IMR-90 (cell line): ENCODE measurements at regions not wholly inside any gene's neighbourhood (a gene's known extent, or its start where the extent isn't known, plus 50 kb on each side); places are given as distances from the start of the nearest gene placed in this dataset.

Experiments used
- ATAC-seq: fragments of 200-7000 bp; cut with Tn5 transposase; 2 replicates; pipeline ENCODE4 v1.9.1; 2020; ENCODE audit warnings: low read depth, mild to moderate bottlenecking, moderate library complexity
- BruUV-seq: library from RNA; stranded (reverse); fragments of 400-500 nt; replicated peaks from 2 replicates; lab custom pipeline; 2021; lab: Mats Ljungman, UMichigan
- CTCF ChIA-PET: fragments of 300-600 bp; formaldehyde crosslinking; extraction: SDS; loops from one replicate; lab custom pipeline; 2021; ENCODE audit warnings: antibody characterized with exemption; lab: Yijun Ruan, JAX
- POLR2A ChIA-PET: fragments of 300-600 bp; sonication (Branson Sonifier 250); formaldehyde crosslinking; loops from one replicate; lab custom pipeline; 2022; ENCODE audit warnings: antibody characterized with exemption; ENCODE audit not compliant: unreplicated experiment; lab: Charles Lee
- DNase-seq: peaks from one replicate; pipeline ENCODE4 v3.0.0; 2013
- H2AFZ ChIP-seq: replicated peaks from 2 replicates; pipeline ENCODE3; 2013; ENCODE audit warnings: low read length, mild to moderate bottlenecking; ENCODE audit not compliant: poor library complexity
- H2AK5ac ChIP-seq: 2 replicates; pipeline ENCODE4 v1.6.1; 2013; ENCODE audit warnings: low read depth, low read length, inconsistent platforms
- H2AK9ac ChIP-seq: replicated peaks from 2 replicates; pipeline ENCODE3; 2013; ENCODE audit warnings: mild to moderate bottlenecking, low read depth, low read length, moderate library complexity; ENCODE audit not compliant: poor library complexity
- H2BK120ac ChIP-seq: 2 replicates; pipeline ENCODE4 v1.6.1; 2013; ENCODE audit warnings: low read depth, low read length, inconsistent platforms
- H2BK15ac ChIP-seq: 3 replicates; pipeline ENCODE4 v1.6.1; 2013; ENCODE audit warnings: low read depth, low read length, inconsistent platforms
- H2BK20ac ChIP-seq: 2 replicates; pipeline ENCODE4 v1.6.1; 2013; ENCODE audit warnings: low read depth, mild to moderate bottlenecking, inconsistent platforms, low read length, moderate library complexity
- H2BK5ac ChIP-seq: 2 replicates; pipeline ENCODE4 v1.6.1; 2013; ENCODE audit warnings: mild to moderate bottlenecking, low read depth, low read length, inconsistent platforms; ENCODE audit not compliant: poor library complexity, severe bottlenecking
- H3K14ac ChIP-seq: replicated peaks from 2 replicates; pipeline ENCODE4 v1.6.1; 2013; ENCODE audit warnings: low read depth, low read length, inconsistent platforms
- H3K18ac ChIP-seq: 2 replicates; pipeline ENCODE4 v1.6.1; 2013; ENCODE audit warnings: low read depth, low read length, control low read depth
- H3K23ac ChIP-seq: 2 replicates; pipeline ENCODE4 v1.6.1; 2013; ENCODE audit warnings: low read depth, low read length, inconsistent platforms
- H3K27ac ChIP-seq: 2 replicates; pipeline ENCODE4 v1.5.1; 2013; ENCODE audit warnings: mild to moderate bottlenecking, control low read depth, low read length; ENCODE audit not compliant: insufficient read depth
- H3K27me3 ChIP-seq: 2 replicates; pipeline ENCODE4 v1.6.1; 2013; ENCODE audit warnings: low read length; ENCODE audit not compliant: control insufficient read depth, insufficient read depth
- H3K36me3 ChIP-seq: 2 replicates; pipeline ENCODE4 v1.6.1; 2013; ENCODE audit warnings: low read length, mixed read lengths; ENCODE audit not compliant: control insufficient read depth, insufficient read depth
- H3K4ac ChIP-seq: 2 replicates; pipeline ENCODE4 v1.6.1; 2013; ENCODE audit warnings: low read depth, low read length, inconsistent platforms
- H3K4me1 ChIP-seq: 2 replicates; pipeline ENCODE4 v1.6.1; 2013; ENCODE audit warnings: low read length, mixed read lengths; ENCODE audit not compliant: control insufficient read depth, insufficient read depth
- H3K4me2 ChIP-seq: 2 replicates; pipeline ENCODE4 v1.6.1; 2013; ENCODE audit warnings: low read depth, mild to moderate bottlenecking, control low read depth, low read length, moderate library complexity
- H3K4me3 ChIP-seq: 2 replicates; pipeline ENCODE4 v1.5.1; 2013; ENCODE audit warnings: low read depth, mild to moderate bottlenecking, control low read depth, low read length, moderate library complexity; ENCODE audit not compliant: insufficient read depth
- H3K56ac ChIP-seq: 2 replicates; pipeline ENCODE4 v1.6.1; 2013; ENCODE audit warnings: low read length, inconsistent platforms; ENCODE audit not compliant: insufficient read depth; ENCODE audit errors: extremely low read depth
- H3K79me1 ChIP-seq, 2 experiments: 2 replicates each; pipeline ENCODE4 v1.6.1; 2013; ENCODE audit warnings: low read length in 2 of 2, inconsistent platforms in 1 of 2, low read depth in 1 of 2
- H3K9ac ChIP-seq: 2 replicates; pipeline ENCODE4 v1.6.1; 2013; ENCODE audit warnings: low read depth, low read length, control low read depth
- H3K9me1 ChIP-seq: 2 replicates; pipeline ENCODE4 v1.6.1; 2013; ENCODE audit warnings: low read length, inconsistent platforms; ENCODE audit not compliant: insufficient read depth
- H3K9me3 ChIP-seq: 2 replicates; pipeline ENCODE4 v1.6.1; 2013; ENCODE audit warnings: low read length; ENCODE audit not compliant: control insufficient read depth, insufficient read depth
- H4K20me1 ChIP-seq: 2 replicates; pipeline ENCODE4 v1.6.1; 2013; ENCODE audit warnings: low read length, inconsistent platforms; ENCODE audit not compliant: insufficient read depth
- H4K5ac ChIP-seq: 2 replicates; pipeline ENCODE4 v1.6.1; 2013; ENCODE audit warnings: mild to moderate bottlenecking, low read depth, low read length, control low read depth
- H4K8ac ChIP-seq, 2 experiments: 2 replicates each; pipeline ENCODE4 v1.6.1; 2013; ENCODE audit warnings: low read depth in 2 of 2, low read length in 2 of 2, control low read depth in 1 of 2, inconsistent platforms in 1 of 2
- H4K91ac ChIP-seq: 2 replicates; pipeline ENCODE4 v1.6.1; 2013; ENCODE audit warnings: low read depth, low read length, inconsistent platforms; ENCODE audit not compliant: insufficient read depth
- CEBPB ChIP-seq: IDR thresholded peaks from 2 replicates; pipeline ENCODE4 v1.6.1; 2012; ENCODE audit warnings: low read depth, low read length, improper control_type of control experiment
- CTCF ChIP-seq: conservative IDR thresholded peaks from 2 replicates; pipeline ENCODE4 v1.5.1; 2012; ENCODE audit warnings: mild to moderate bottlenecking, low read depth, low read length, improper control_type of control experiment
- ELK1 ChIP-seq: fragments of 150-350 bp; IDR thresholded peaks from 2 replicates; pipeline ENCODE4 v1.6.1; 2016; ENCODE audit warnings: low read depth, mild to moderate bottlenecking, low read length, moderate library complexity, borderline replicate concordance
- FOS ChIP-seq: fragments of 150-350 bp; IDR thresholded peaks from 2 replicates; pipeline ENCODE4 v1.6.1; 2016; ENCODE audit warnings: low read depth, low read length
- MAFK ChIP-seq: IDR thresholded peaks from 2 replicates; pipeline ENCODE4 v1.6.1; 2012; ENCODE audit warnings: low read depth, low read length, improper control_type of control experiment
- MAZ ChIP-seq: IDR thresholded peaks from 2 replicates; pipeline ENCODE4 v1.6.1; 2012; ENCODE audit warnings: low read depth, mild to moderate bottlenecking, low read length, improper control_type of control experiment, moderate library complexity, borderline replicate concordance
- MXI1 ChIP-seq: IDR thresholded peaks from 2 replicates; pipeline ENCODE4 v1.6.1; 2012; ENCODE audit warnings: low read depth, mild to moderate bottlenecking, low read length, moderate library complexity, borderline replicate concordance
- NFE2L2 ChIP-seq: fragments of 150-350 bp; IDR thresholded peaks from 2 replicates; pipeline ENCODE4 v1.6.1; 2016; ENCODE audit warnings: low read depth, mild to moderate bottlenecking, low read length
- POLR2A ChIP-seq: IDR thresholded peaks from 2 replicates; pipeline ENCODE4 v1.6.1; 2012; ENCODE audit warnings: mild to moderate bottlenecking, low read depth, low read length
- RAD21 ChIP-seq: IDR thresholded peaks from 2 replicates; pipeline ENCODE4 v1.6.1; 2012; ENCODE audit warnings: low read length, improper control_type of control experiment
- RCOR1 ChIP-seq: IDR thresholded peaks from 2 replicates; pipeline ENCODE4 v1.6.1; 2012; ENCODE audit warnings: mild to moderate bottlenecking, low read length, improper control_type of control experiment; ENCODE audit not compliant: insufficient replicate concordance
- RFX5 ChIP-seq: IDR thresholded peaks from 2 replicates; pipeline ENCODE4 v1.8.0; 2012; ENCODE audit warnings: low read depth, mild to moderate bottlenecking, low read length, moderate library complexity
- SMC3 ChIP-seq: fragments of 150-350 bp; IDR thresholded peaks from 2 replicates; pipeline ENCODE4 v1.6.1; 2016; ENCODE audit warnings: low read depth, mild to moderate bottlenecking, antibody characterized with exemption, low read length, moderate library complexity
- USF2 ChIP-seq: fragments of 150-350 bp; IDR thresholded peaks from 2 replicates; pipeline ENCODE4 v1.6.1; 2017; ENCODE audit warnings: mild to moderate bottlenecking, antibody characterized with exemption, low read length, low read depth
- WGBS, 2 experiments: methylation state at CpG; one replicate each; pipeline versions ENCODE4 v1.1.5 to v1.1.7; 2013; ENCODE audit warnings: missing lambda C conversion rate in 2 of 2; ENCODE audit not compliant: insufficient read length in 1 of 2; ENCODE audit errors: extremely low coverage in 2 of 2; 5-methylcytosine and 5-hydroxymethylcytosine counted together
- dilution Hi-C: fragments of 300-500 bp; cut with HindIII; formaldehyde crosslinking; loops from one replicate; pipeline ENCODE4 v1.14.3; 2018; ENCODE audit warnings: low sequenced_read_pairs; ENCODE audit not compliant: unreplicated experiment
- in situ Hi-C: fragments of 300-500 bp; cut with MboI; formaldehyde crosslinking; loops from 3 replicates; pipeline ENCODE4 v1.14.3; 2019; ENCODE audit warnings: low sequenced_read_pairs, inconsistent platforms, mixed read lengths
- intact Hi-C: fragments of 100-400 bp; cut with micrococcal nuclease; formaldehyde crosslinking; loops from 2 replicates; pipeline ENCODE4 v1.10.0; 2022

GRCh38 chr18:6576718-6577375 is 152.7 kb upstream of the ARHGAP28 start:
- ChIA-PET CTCF (no interaction called here), POLR2A (no interaction called here)
- no peak overlapping the region for H3K27ac ChIP-seq
- H4K5ac ChIP-seq = no peak overlapping the region
- H2BK5ac ChIP-seq = no peak overlapping the region
- no peak overlapping the region for H3K56ac ChIP-seq
- no peaks in the 10 kb centered on the region for H3K79me1 ChIP-seq
- H2AFZ ChIP-seq = no peak overlapping the region
- no peak overlapping the region for H4K91ac ChIP-seq
- intact Hi-C loops (no loop called here), in situ Hi-C loops (no loop called here), dilution Hi-C loops (no loop called here)
- no peak overlapping the region for H3K14ac ChIP-seq
- no peak overlapping the region for H2BK20ac ChIP-seq
- H3K18ac ChIP-seq = no peak overlapping the region
- no peak overlapping the region for H2AK9ac ChIP-seq
- H2BK15ac ChIP-seq = no peak overlapping the region
- H4K20me1 ChIP-seq = no peaks in the 10 kb centered on the region
- H3K27me3 ChIP-seq = peaks cover 1% of the 10 kb centered on the region
- no peak overlapping the region for H3K23ac ChIP-seq
- H4K8ac ChIP-seq = no peak overlapping the region
- H3K9me1 ChIP-seq = no peaks in the 10 kb centered on the region
- H3K4ac ChIP-seq = no peak overlapping the region
- H3K4me3 ChIP-seq = no peak overlapping the region
- H2BK120ac ChIP-seq = no peak overlapping the region
- no peaks in the 10 kb centered on the region for H3K9me3 ChIP-seq
- TF ChIP-seq MXI1 (no peak), CEBPB (no peak), USF2 (no peak), POLR2A (no peak), FOS (no peak), MAZ (no peak), ELK1 (no peak), CTCF (no peak), RFX5 (no peak), RCOR1 (no peak), SMC3 (no peak), MAFK (no peak), NFE2L2 (no peak), RAD21 (no peak)
- BruUV-seq = no TSS peak
- H2AK5ac ChIP-seq = no peak overlapping the region
- 100% methylated on average over 2 of the region's 5 CpGs; no CpG with 5 or more reads in 1 of the 2 experiments for WGBS, 2 experiments
- H3K4me2 ChIP-seq = no peak overlapping the region
- DNase-seq = no peak
- no peaks in the 10 kb centered on the region for H3K36me3 ChIP-seq
- ATAC-seq = no peak
- H3K9ac ChIP-seq = no peak overlapping the region
- no peaks in the 10 kb centered on the region for H3K4me1 ChIP-seq
